IMR-90 (cell line): ENCODE measurements at regions not wholly inside any gene's neighbourhood (a gene's known extent, or its start where the extent isn't known, plus 50 kb on each side); places are given as distances from the start of the nearest gene placed in this dataset.

ENCODE experiments used
- ATAC-seq: fragments of 200-7000 bp; cut with Tn5 transposase; 2 replicates; pipeline ENCODE4 v1.9.1; 2020; ENCODE audit warnings: low read depth, mild to moderate bottlenecking, moderate library complexity
- BruUV-seq: library from RNA; stranded (reverse); fragments of 400-500 nt; replicated peaks from 2 replicates; lab custom pipeline; 2021; lab: Mats Ljungman, UMichigan
- CTCF ChIA-PET: fragments of 300-600 bp; formaldehyde crosslinking; extraction: SDS; loops from one replicate; lab custom pipeline; 2021; ENCODE audit warnings: antibody characterized with exemption; lab: Yijun Ruan, JAX
- POLR2A ChIA-PET: fragments of 300-600 bp; sonication (Branson Sonifier 250); formaldehyde crosslinking; loops from one replicate; lab custom pipeline; 2022; ENCODE audit warnings: antibody characterized with exemption; ENCODE audit not compliant: unreplicated experiment; lab: Charles Lee
- DNase-seq: peaks from one replicate; pipeline ENCODE4 v3.0.0; 2013
- H2AFZ ChIP-seq: replicated peaks from 2 replicates; pipeline ENCODE3; 2013; ENCODE audit warnings: low read length, mild to moderate bottlenecking; ENCODE audit not compliant: poor library complexity
- H2AK5ac ChIP-seq: 2 replicates; pipeline ENCODE4 v1.6.1; 2013; ENCODE audit warnings: low read depth, low read length, inconsistent platforms
- H2AK9ac ChIP-seq: replicated peaks from 2 replicates; pipeline ENCODE3; 2013; ENCODE audit warnings: mild to moderate bottlenecking, low read depth, low read length, moderate library complexity; ENCODE audit not compliant: poor library complexity
- H2BK120ac ChIP-seq: 2 replicates; pipeline ENCODE4 v1.6.1; 2013; ENCODE audit warnings: low read depth, low read length, inconsistent platforms
- H2BK15ac ChIP-seq: 3 replicates; pipeline ENCODE4 v1.6.1; 2013; ENCODE audit warnings: low read depth, low read length, inconsistent platforms
- H2BK20ac ChIP-seq: 2 replicates; pipeline ENCODE4 v1.6.1; 2013; ENCODE audit warnings: low read depth, mild to moderate bottlenecking, inconsistent platforms, low read length, moderate library complexity
- H2BK5ac ChIP-seq: 2 replicates; pipeline ENCODE4 v1.6.1; 2013; ENCODE audit warnings: mild to moderate bottlenecking, low read depth, low read length, inconsistent platforms; ENCODE audit not compliant: poor library complexity, severe bottlenecking
- H3K14ac ChIP-seq: replicated peaks from 2 replicates; pipeline ENCODE4 v1.6.1; 2013; ENCODE audit warnings: low read depth, low read length, inconsistent platforms
- H3K18ac ChIP-seq: 2 replicates; pipeline ENCODE4 v1.6.1; 2013; ENCODE audit warnings: low read depth, low read length, control low read depth
- H3K23ac ChIP-seq: 2 replicates; pipeline ENCODE4 v1.6.1; 2013; ENCODE audit warnings: low read depth, low read length, inconsistent platforms
- H3K27ac ChIP-seq: 2 replicates; pipeline ENCODE4 v1.5.1; 2013; ENCODE audit warnings: mild to moderate bottlenecking, control low read depth, low read length; ENCODE audit not compliant: insufficient read depth
- H3K27me3 ChIP-seq: 2 replicates; pipeline ENCODE4 v1.6.1; 2013; ENCODE audit warnings: low read length; ENCODE audit not compliant: control insufficient read depth, insufficient read depth
- H3K36me3 ChIP-seq: 2 replicates; pipeline ENCODE4 v1.6.1; 2013; ENCODE audit warnings: low read length, mixed read lengths; ENCODE audit not compliant: control insufficient read depth, insufficient read depth
- H3K4ac ChIP-seq: 2 replicates; pipeline ENCODE4 v1.6.1; 2013; ENCODE audit warnings: low read depth, low read length, inconsistent platforms
- H3K4me1 ChIP-seq: 2 replicates; pipeline ENCODE4 v1.6.1; 2013; ENCODE audit warnings: low read length, mixed read lengths; ENCODE audit not compliant: control insufficient read depth, insufficient read depth
- H3K4me2 ChIP-seq: 2 replicates; pipeline ENCODE4 v1.6.1; 2013; ENCODE audit warnings: low read depth, mild to moderate bottlenecking, control low read depth, low read length, moderate library complexity
- H3K4me3 ChIP-seq: 2 replicates; pipeline ENCODE4 v1.5.1; 2013; ENCODE audit warnings: low read depth, mild to moderate bottlenecking, control low read depth, low read length, moderate library complexity; ENCODE audit not compliant: insufficient read depth
- H3K56ac ChIP-seq: 2 replicates; pipeline ENCODE4 v1.6.1; 2013; ENCODE audit warnings: low read length, inconsistent platforms; ENCODE audit not compliant: insufficient read depth; ENCODE audit errors: extremely low read depth
- H3K79me1 ChIP-seq, 2 experiments: 2 replicates each; pipeline ENCODE4 v1.6.1; 2013; ENCODE audit warnings: low read length in 2 of 2, inconsistent platforms in 1 of 2, low read depth in 1 of 2
- H3K9ac ChIP-seq: 2 replicates; pipeline ENCODE4 v1.6.1; 2013; ENCODE audit warnings: low read depth, low read length, control low read depth
- H3K9me1 ChIP-seq: 2 replicates; pipeline ENCODE4 v1.6.1; 2013; ENCODE audit warnings: low read length, inconsistent platforms; ENCODE audit not compliant: insufficient read depth
- H3K9me3 ChIP-seq: 2 replicates; pipeline ENCODE4 v1.6.1; 2013; ENCODE audit warnings: low read length; ENCODE audit not compliant: control insufficient read depth, insufficient read depth
- H4K20me1 ChIP-seq: 2 replicates; pipeline ENCODE4 v1.6.1; 2013; ENCODE audit warnings: low read length, inconsistent platforms; ENCODE audit not compliant: insufficient read depth
- H4K5ac ChIP-seq: 2 replicates; pipeline ENCODE4 v1.6.1; 2013; ENCODE audit warnings: mild to moderate bottlenecking, low read depth, low read length, control low read depth
- H4K8ac ChIP-seq, 2 experiments: 2 replicates each; pipeline ENCODE4 v1.6.1; 2013; ENCODE audit warnings: low read depth in 2 of 2, low read length in 2 of 2, control low read depth in 1 of 2, inconsistent platforms in 1 of 2
- H4K91ac ChIP-seq: 2 replicates; pipeline ENCODE4 v1.6.1; 2013; ENCODE audit warnings: low read depth, low read length, inconsistent platforms; ENCODE audit not compliant: insufficient read depth
- BHLHE40 ChIP-seq: fragments of 150-350 bp; IDR thresholded peaks from 2 replicates; pipeline ENCODE4 v1.6.1; 2016; ENCODE audit warnings: mild to moderate bottlenecking, low read depth, low read length
- MAFK ChIP-seq: IDR thresholded peaks from 2 replicates; pipeline ENCODE4 v1.6.1; 2012; ENCODE audit warnings: low read depth, low read length, improper control_type of control experiment
- MXI1 ChIP-seq: IDR thresholded peaks from 2 replicates; pipeline ENCODE4 v1.6.1; 2012; ENCODE audit warnings: low read depth, mild to moderate bottlenecking, low read length, moderate library complexity, borderline replicate concordance
- NFE2L2 ChIP-seq: fragments of 150-350 bp; IDR thresholded peaks from 2 replicates; pipeline ENCODE4 v1.6.1; 2016; ENCODE audit warnings: low read depth, mild to moderate bottlenecking, low read length
- RAD21 ChIP-seq: IDR thresholded peaks from 2 replicates; pipeline ENCODE4 v1.6.1; 2012; ENCODE audit warnings: low read length, improper control_type of control experiment
- WGBS, 2 experiments: methylation state at CpG; one replicate each; pipeline versions ENCODE4 v1.1.5 to v1.1.7; 2013; ENCODE audit warnings: missing lambda C conversion rate in 2 of 2; ENCODE audit not compliant: insufficient read length in 1 of 2; ENCODE audit errors: extremely low coverage in 2 of 2; 5-methylcytosine and 5-hydroxymethylcytosine counted together
- dilution Hi-C: fragments of 300-500 bp; cut with HindIII; formaldehyde crosslinking; loops from one replicate; pipeline ENCODE4 v1.14.3; 2018; ENCODE audit warnings: low sequenced_read_pairs; ENCODE audit not compliant: unreplicated experiment
- in situ Hi-C: fragments of 300-500 bp; cut with MboI; formaldehyde crosslinking; loops from 3 replicates; pipeline ENCODE4 v1.14.3; 2019; ENCODE audit warnings: low sequenced_read_pairs, inconsistent platforms, mixed read lengths
- intact Hi-C: fragments of 100-400 bp; cut with micrococcal nuclease; formaldehyde crosslinking; loops from 2 replicates; pipeline ENCODE4 v1.10.0; 2022
- TF ChIP-seq, protein P1 (sequence below): fragments of 150-350 bp; IDR thresholded peaks from 2 replicates; pipeline ENCODE4 v1.6.1; 2017; ENCODE audit warnings: mild to moderate bottlenecking, antibody characterized with exemption, low read length, low read depth

DNA sequence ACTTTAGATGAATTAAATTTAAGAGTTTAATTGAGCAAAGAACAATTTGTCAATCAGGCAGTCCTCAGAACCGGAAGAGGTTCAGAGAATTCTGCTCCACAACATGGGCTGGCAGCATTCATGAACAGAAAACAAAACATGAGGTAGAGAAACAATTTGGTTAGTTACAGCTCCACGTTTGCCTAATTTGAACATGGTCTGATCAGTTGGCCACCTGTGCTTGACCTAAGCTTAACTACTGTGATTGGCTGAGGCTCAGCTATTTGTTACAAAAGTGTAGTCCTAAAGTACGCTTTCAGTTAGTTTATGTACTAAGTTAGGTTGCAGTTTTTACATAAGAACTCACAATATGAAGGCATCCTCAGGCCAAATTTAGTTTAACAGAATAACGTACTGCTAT, 258.6 kb downstream of the ADAM29 start:
- H2BK20ac ChIP-seq = no peak overlapping the region

More for the DNA sequence above, 258.6 kb downstream of the ADAM29 start:
- Histone ChIP-seq H3K79me1 (no peaks in the 10 kb centered on the region), H2BK15ac (no peak overlapping the region), H3K9me3 (0 out of 2 replicates have a peak, but pooled peaks cover 2% of the 10 kb centered on the region), H3K9me1 (no peaks in the 10 kb centered on the region), H3K36me3 (no peaks in the 10 kb centered on the region), H4K8ac (no peak overlapping the region), H2BK5ac (no peak overlapping the region), H2AK9ac (no peak overlapping the region), H3K56ac (no peak overlapping the region), H3K14ac (no peak overlapping the region), H4K5ac (no peak overlapping the region), H2AK5ac (no peak overlapping the region), H3K18ac (no peak overlapping the region), H4K20me1 (no peaks in the 10 kb centered on the region), H3K23ac (no peak overlapping the region), H2AFZ (no peak overlapping the region), H3K4me3 (no peak overlapping the region), H2BK120ac (no peak overlapping the region), H4K91ac (no peak overlapping the region), H3K27ac (no peak overlapping the region), H3K9ac (no peak overlapping the region), H3K4me2 (no peak overlapping the region), H3K4me1 (no peaks in the 10 kb centered on the region), H3K4ac (no peak overlapping the region), H3K27me3 (no peaks in the 10 kb centered on the region)
- no TSS peak for BruUV-seq
- intact Hi-C loops = no loop called here
- TF ChIP-seq, protein P1, sequence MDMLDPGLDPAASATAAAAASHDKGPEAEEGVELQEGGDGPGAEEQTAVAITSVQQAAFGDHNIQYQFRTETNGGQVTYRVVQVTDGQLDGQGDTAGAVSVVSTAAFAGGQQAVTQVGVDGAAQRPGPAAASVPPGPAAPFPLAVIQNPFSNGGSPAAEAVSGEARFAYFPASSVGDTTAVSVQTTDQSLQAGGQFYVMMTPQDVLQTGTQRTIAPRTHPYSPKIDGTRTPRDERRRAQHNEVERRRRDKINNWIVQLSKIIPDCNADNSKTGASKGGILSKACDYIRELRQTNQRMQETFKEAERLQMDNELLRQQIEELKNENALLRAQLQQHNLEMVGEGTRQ = no peak
- no peak for TF ChIP-seq BHLHE40
- TF ChIP-seq MAFK = no peak
- TF ChIP-seq RAD21 = no peak
- no peak for TF ChIP-seq NFE2L2
- TF ChIP-seq MXI1 = no peak
- in situ Hi-C loops = no loop called here
- CTCF ChIA-PET = no interaction called here
- DNase-seq = no peak
- WGBS, 2 experiments = 0% methylated on average over 1 of the region's 4 CpGs; no CpG with 5 or more reads in 1 of the 2 experiments
- dilution Hi-C loops = no loop called here
- no peak for ATAC-seq
- POLR2A ChIA-PET = no interaction called here
